Neural cell (in vitro differentiated cells): ENCODE measurements at regions not wholly inside any gene's neighbourhood (a gene's known extent, or its start where the extent isn't known, plus 50 kb on each side); places are given as distances from the start of the nearest gene placed in this dataset.

Experiments
- H2AFZ ChIP-seq: fragments of 200-600, 300-800 bp; sonication (generic), shearing (Covaris generic); 2 replicates; pipeline ENCODE4 v1.6.0; 2014; ENCODE audit warnings: low read depth, mild to moderate bottlenecking, antibody characterized with exemption, low read length, moderate library complexity
- H3F3A ChIP-seq: fragments of 200-600 bp; shearing (Covaris generic); 2 replicates; pipeline ENCODE4 v1.6.1; 2016; ENCODE audit warnings: mild to moderate bottlenecking, moderate library complexity, mixed read lengths, antibody characterized with exemption, low read length; ENCODE audit not compliant: insufficient read depth, poor library complexity, severe bottlenecking
- H3K27ac ChIP-seq: fragments of 200-600, 300-800 bp; sonication (generic), shearing (Covaris generic); 2 replicates; pipeline ENCODE4 v1.5.1; 2014; ENCODE audit warnings: mild to moderate bottlenecking, low read length, moderate library complexity
- H3K27me3 ChIP-seq: fragments of 300-800, 200-600 bp; sonication (generic), shearing (Covaris generic); 2 replicates; pipeline ENCODE4 v1.6.0; 2014; ENCODE audit warnings: mild to moderate bottlenecking, low read depth, low read length, moderate library complexity; ENCODE audit not compliant: insufficient read depth
- H3K36me3 ChIP-seq: fragments of 300-800, 200-600 bp; sonication (generic), shearing (Covaris generic); 2 replicates; pipeline ENCODE4 v1.5.1; 2014; ENCODE audit warnings: mild to moderate bottlenecking, antibody characterized with exemption, low read length, moderate library complexity; ENCODE audit not compliant: insufficient read depth
- H3K4me2 ChIP-seq: fragments of 300-800, 200-600 bp; sonication (generic), shearing (Covaris generic); 2 replicates; pipeline ENCODE4 v1.6.0; 2014; ENCODE audit warnings: mild to moderate bottlenecking, low read length
- H3K4me3 ChIP-seq: fragments of 300-800, 200-600 bp; sonication (generic), shearing (Covaris generic); 2 replicates; pipeline ENCODE4 v1.5.1; 2014; ENCODE audit warnings: mild to moderate bottlenecking, low read length, moderate library complexity
- H3K79me2 ChIP-seq: fragments of 200-600 bp; shearing (Covaris generic); replicated peaks from 2 replicates; pipeline ENCODE4 v1.6.0; 2014; ENCODE audit warnings: mild to moderate bottlenecking, low read length, moderate library complexity; ENCODE audit not compliant: insufficient read depth
- H3K9ac ChIP-seq: fragments of 300-800, 200-600 bp; sonication (generic), shearing (Covaris generic); 2 replicates; pipeline ENCODE4 v1.6.1; 2016; ENCODE audit warnings: mild to moderate bottlenecking, low read length, mixed read lengths
- H3K9me2 ChIP-seq: fragments of 200-600 bp; shearing (Covaris generic); 2 replicates; pipeline ENCODE4 v1.6.1; 2016; ENCODE audit warnings: mild to moderate bottlenecking, low read length, mixed read lengths; ENCODE audit not compliant: insufficient read depth
- H3K9me3 ChIP-seq: fragments of 200-600, 300-800 bp; sonication (generic), shearing (Covaris generic); 2 replicates; pipeline ENCODE4 v1.6.1; 2016; ENCODE audit warnings: mild to moderate bottlenecking, mixed run types, low read length, moderate library complexity, mixed read lengths
- H4K20me1 ChIP-seq: fragments of 200-600 bp; shearing (Covaris generic); 2 replicates; pipeline ENCODE4 v1.6.1; 2016; ENCODE audit warnings: mild to moderate bottlenecking, mixed run types; ENCODE audit not compliant: insufficient read depth
- CTCF ChIP-seq: fragments of 450-650 bp; IDR thresholded peaks from 2 replicates; pipeline ENCODE4 v1.5.1; 2014; ENCODE audit warnings: antibody characterized with exemption, mild to moderate bottlenecking, moderate library complexity; ENCODE audit not compliant: poor library complexity, severe bottlenecking
- EP300 ChIP-seq: fragments of 450-650 bp; conservative IDR thresholded peaks from 2 replicates; pipeline ENCODE4 v1.6.1; 2014; ENCODE audit warnings: antibody characterized with exemption, mild to moderate bottlenecking, moderate library complexity; ENCODE audit not compliant: poor library complexity, severe bottlenecking
- EZH2 ChIP-seq: fragments of 200-600, 300-800 bp; shearing (Covaris generic), sonication (generic); IDR thresholded peaks from 2 replicates; pipeline ENCODE4 v1.6.1; 2014; ENCODE audit warnings: antibody characterized with exemption, low read length, borderline replicate concordance, mild to moderate bottlenecking; ENCODE audit not compliant: insufficient read depth, poor library complexity, severe bottlenecking
- MXI1 ChIP-seq: fragments of 450-650 bp; conservative IDR thresholded peaks from 2 replicates; pipeline ENCODE4 v1.6.1; 2014; ENCODE audit warnings: antibody characterized with exemption, mild to moderate bottlenecking; ENCODE audit not compliant: poor library complexity, severe bottlenecking
- POLR2AphosphoS5 ChIP-seq: IDR thresholded peaks from 2 replicates; pipeline ENCODE4 v1.6.1; 2012
- RAD21 ChIP-seq: fragments of 450-650 bp; conservative IDR thresholded peaks from 2 replicates; pipeline ENCODE4 v1.6.1; 2014; ENCODE audit warnings: antibody characterized with exemption, mild to moderate bottlenecking, moderate library complexity
- REST ChIP-seq: IDR thresholded peaks from 2 replicates; pipeline ENCODE4 v1.6.1; 2012; ENCODE audit warnings: borderline replicate concordance
- SMC3 ChIP-seq: fragments of 450-650 bp; conservative IDR thresholded peaks from 2 replicates; pipeline ENCODE4 v1.6.1; 2014; ENCODE audit warnings: antibody characterized with exemption, mild to moderate bottlenecking, moderate library complexity; ENCODE audit not compliant: poor library complexity
- TAF1 ChIP-seq: IDR thresholded peaks from 2 replicates; pipeline ENCODE4 v1.6.1; 2012; ENCODE audit warnings: low read depth

- H3F3A ChIP-seq: no peaks in the 10 kb centered on the region
- no peak overlapping the region for H3K4me2 ChIP-seq
- no peak overlapping the region for H3K4me3 ChIP-seq
- no peaks in the 10 kb centered on the region for H3K9me2 ChIP-seq
- no peaks in the 10 kb centered on the region for H3K27me3 ChIP-seq
- H3K27ac ChIP-seq: no peak overlapping the region
- no peaks in the 10 kb centered on the region for H4K20me1 ChIP-seq
- no peak overlapping the region for H2AFZ ChIP-seq
- no peak for TF ChIP-seq POLR2AphosphoS5
- TF ChIP-seq SMC3: no peak
- no peak for TF ChIP-seq CTCF
- TF ChIP-seq REST: no peak
- no peak for TF ChIP-seq RAD21
- no peak for TF ChIP-seq EP300
- TF ChIP-seq MXI1: no peak
- no peak for TF ChIP-seq TAF1
- TF ChIP-seq EZH2: no peak
- H3K9ac ChIP-seq: no peak overlapping the region
- no peaks in the 10 kb centered on the region for H3K9me3 ChIP-seq
- H3K36me3 ChIP-seq: no peaks in the 10 kb centered on the region
- H3K79me2 ChIP-seq: no peaks in the 10 kb centered on the region
Observed at GRCh38 chr1:94743862-94744261, 76.3 kb upstream of the SLC44A3 start.

- Histone ChIP-seq H3K9ac (no peak overlapping the region), H3K36me3 (no peaks in the 10 kb centered on the region), H3K79me2 (no peaks in the 10 kb centered on the region), H3K27me3 (no peaks in the 10 kb centered on the region), H3F3A (no peaks in the 10 kb centered on the region), H3K27ac (no peak overlapping the region), H3K9me2 (no peaks in the 10 kb centered on the region), H2AFZ (no peak overlapping the region), H3K9me3 (no peaks in the 10 kb centered on the region), H3K4me2 (no peak overlapping the region), H4K20me1 (no peaks in the 10 kb centered on the region), H3K4me3 (no peak overlapping the region)
- no peak for TF ChIP-seq EZH2
- no peak for TF ChIP-seq POLR2AphosphoS5
- TF ChIP-seq SMC3: no peak
- TF ChIP-seq RAD21: no peak
- TF ChIP-seq TAF1: no peak
- TF ChIP-seq EP300: no peak
- TF ChIP-seq REST: no peak
- TF ChIP-seq CTCF: no peak
- TF ChIP-seq MXI1: no peak
Observed at GRCh38 chr1:94741996-94742395, 78.2 kb upstream of the SLC44A3 start.
